ENCODE measurements at regions not wholly inside any gene's neighbourhood (a gene's known extent, or its start where the extent isn't known, plus 50 kb on each side); places are given as distances from the start of the nearest gene placed in this dataset.

GRCh38 chr3:117562000-117562399, 852.4 kb downstream of the TUSC7 start:
- TF ChIP-seq CTCF (IDR thresholded peaks at IDR 0.05; ENCODE audit: borderline replicate concordance, extremely low read depth, low read length, poor library complexity, severe bottlenecking) (no peak), EZH2 (IDR thresholded peaks at IDR 0.05; ENCODE audit: borderline replicate concordance, low read depth, low read length, severe bottlenecking) (no peak)
